HepG2 (cell line): ENCODE measurements at regions not wholly inside any gene's neighbourhood (a gene's known extent, or its start where the extent isn't known, plus 50 kb on each side); places are given as distances from the start of the nearest gene placed in this dataset.

Experiments used
- BRD4 ChIP-seq: sonication (generic); formaldehyde crosslinking; IDR thresholded peaks from 2 replicates; pipeline ENCODE4 v1.4.0; 2020; ENCODE audit warnings: missing genetic modification reagents
- CREB1 ChIP-seq, 2 experiments: fragments of 450-650 bp in 1 of 2; IDR thresholded peaks; 2 replicates each; pipeline ENCODE4 v1.6.1; 2016 to 2017; ENCODE audit warnings: control low read depth in 1 of 2, mild to moderate bottlenecking in 1 of 2, missing compliant biosample characterization in 1 of 2, missing genetic modification characterization in 1 of 2
- KDM3A ChIP-seq: IDR thresholded peaks from 2 replicates; pipeline ENCODE4 v1.6.1; 2018; ENCODE audit warnings: low read depth, missing compliant biosample characterization
- KDM5B ChIP-seq: sonication (generic); formaldehyde crosslinking; IDR thresholded peaks from 2 replicates; pipeline ENCODE4 v1.4.0; 2020; ENCODE audit warnings: missing genetic modification reagents, mild to moderate bottlenecking, borderline replicate concordance
- NFYB ChIP-seq: sonication (generic); formaldehyde crosslinking; IDR thresholded peaks from 2 replicates; pipeline ENCODE4 v1.4.0; 2020; ENCODE audit warnings: missing genetic modification reagents
- SMC3 ChIP-seq: IDR thresholded peaks from 2 replicates; pipeline ENCODE4 v1.6.1; 2011; ENCODE audit warnings: low read length, improper control_type of control experiment
- SP1 ChIP-seq, 2 experiments: fragments of 450-650 bp in 1 of 2; sonication (generic) in 1 of 2; formaldehyde crosslinking in 1 of 2; IDR thresholded peaks; 2 replicates each; pipeline versions ENCODE4 v1.4.0 to v1.6.1; 2016 to 2020; ENCODE audit warnings: missing genetic modification reagents in 1 of 2
- TAF1 ChIP-seq: sonication (generic); formaldehyde crosslinking; IDR thresholded peaks from 2 replicates; pipeline ENCODE4 v1.4.0; 2020; ENCODE audit warnings: missing genetic modification reagents
- TF ChIP-seq, protein P1 (sequence below): sonication (generic); formaldehyde crosslinking; IDR thresholded peaks from 2 replicates; pipeline ENCODE4 v1.4.0; 2020; ENCODE audit warnings: missing genetic modification reagents
- TF ChIP-seq, protein P2 (sequence below): sonication (generic); formaldehyde crosslinking; IDR thresholded peaks from 2 replicates; pipeline ENCODE4 v1.4.0; 2020; ENCODE audit warnings: missing genetic modification reagents
- TF ChIP-seq, protein P3 (sequence below): sonication (generic); formaldehyde crosslinking; IDR thresholded peaks from 2 replicates; pipeline ENCODE4 v1.8.1; 2023; ENCODE audit warnings: missing genetic modification reagents, inconsistent platforms, borderline replicate concordance
- TF ChIP-seq, protein P4 (sequence below): sonication (generic); formaldehyde crosslinking; IDR thresholded peaks from 2 replicates; pipeline ENCODE4 v1.5.0; 2020; ENCODE audit warnings: mild to moderate bottlenecking, missing genetic modification reagents

DNA sequence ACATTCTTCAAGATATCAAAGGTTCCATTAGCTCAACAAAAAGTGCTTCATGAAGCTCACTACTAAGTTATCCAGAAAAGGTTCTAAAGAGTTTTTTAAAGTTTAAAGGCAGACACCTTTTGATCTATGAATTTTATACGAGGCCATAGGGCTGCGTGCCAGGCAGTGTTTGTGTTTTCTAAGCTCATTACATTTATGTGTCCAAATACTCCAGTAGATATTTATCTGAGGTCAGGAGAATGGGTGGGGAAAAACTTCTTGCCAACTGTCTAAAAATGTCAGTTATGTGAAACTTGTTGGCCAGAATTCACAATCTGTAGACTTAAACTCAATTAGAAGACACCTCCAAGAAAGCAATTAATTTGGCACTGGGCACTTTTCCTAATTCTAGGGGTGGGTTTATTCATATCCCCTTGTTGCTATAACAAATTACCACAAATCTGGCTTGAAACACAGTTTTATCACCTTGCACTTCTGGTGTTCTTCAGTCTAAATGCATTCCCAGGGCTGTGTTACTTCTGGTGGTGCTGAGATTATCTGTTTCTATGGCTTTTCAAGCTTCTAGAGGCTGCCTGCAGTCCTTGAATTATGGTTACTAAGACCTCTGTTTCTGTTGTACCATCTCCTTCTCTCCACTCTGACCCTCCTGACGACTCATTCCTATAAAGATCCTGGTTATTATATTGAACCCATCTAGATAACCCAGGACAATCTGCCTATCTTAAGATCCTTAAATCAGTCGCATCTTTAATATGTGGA is 1030.4 kb upstream of the CNTN5 start:
- TF ChIP-seq BRD4 (CRISPR knock-in tag) (no peak), CREB1 (IDR thresholded peaks at IDR 0.05) (no peak), CREB1 (CRISPR knock-in tag; IDR thresholded peaks at IDR 0.05) (no peak), SP1 (IDR thresholded peaks at IDR 0.05) (no peak), SP1 (CRISPR knock-in tag; IDR thresholded peaks at IDR 0.05) (no peak), TAF1 (no peak), KDM5B (CRISPR knock-in tag) (no peak), SMC3 (no peak), NFYB (no peak), KDM3A (CRISPR knock-in tag) (no peak)
- TF ChIP-seq, protein P1, sequence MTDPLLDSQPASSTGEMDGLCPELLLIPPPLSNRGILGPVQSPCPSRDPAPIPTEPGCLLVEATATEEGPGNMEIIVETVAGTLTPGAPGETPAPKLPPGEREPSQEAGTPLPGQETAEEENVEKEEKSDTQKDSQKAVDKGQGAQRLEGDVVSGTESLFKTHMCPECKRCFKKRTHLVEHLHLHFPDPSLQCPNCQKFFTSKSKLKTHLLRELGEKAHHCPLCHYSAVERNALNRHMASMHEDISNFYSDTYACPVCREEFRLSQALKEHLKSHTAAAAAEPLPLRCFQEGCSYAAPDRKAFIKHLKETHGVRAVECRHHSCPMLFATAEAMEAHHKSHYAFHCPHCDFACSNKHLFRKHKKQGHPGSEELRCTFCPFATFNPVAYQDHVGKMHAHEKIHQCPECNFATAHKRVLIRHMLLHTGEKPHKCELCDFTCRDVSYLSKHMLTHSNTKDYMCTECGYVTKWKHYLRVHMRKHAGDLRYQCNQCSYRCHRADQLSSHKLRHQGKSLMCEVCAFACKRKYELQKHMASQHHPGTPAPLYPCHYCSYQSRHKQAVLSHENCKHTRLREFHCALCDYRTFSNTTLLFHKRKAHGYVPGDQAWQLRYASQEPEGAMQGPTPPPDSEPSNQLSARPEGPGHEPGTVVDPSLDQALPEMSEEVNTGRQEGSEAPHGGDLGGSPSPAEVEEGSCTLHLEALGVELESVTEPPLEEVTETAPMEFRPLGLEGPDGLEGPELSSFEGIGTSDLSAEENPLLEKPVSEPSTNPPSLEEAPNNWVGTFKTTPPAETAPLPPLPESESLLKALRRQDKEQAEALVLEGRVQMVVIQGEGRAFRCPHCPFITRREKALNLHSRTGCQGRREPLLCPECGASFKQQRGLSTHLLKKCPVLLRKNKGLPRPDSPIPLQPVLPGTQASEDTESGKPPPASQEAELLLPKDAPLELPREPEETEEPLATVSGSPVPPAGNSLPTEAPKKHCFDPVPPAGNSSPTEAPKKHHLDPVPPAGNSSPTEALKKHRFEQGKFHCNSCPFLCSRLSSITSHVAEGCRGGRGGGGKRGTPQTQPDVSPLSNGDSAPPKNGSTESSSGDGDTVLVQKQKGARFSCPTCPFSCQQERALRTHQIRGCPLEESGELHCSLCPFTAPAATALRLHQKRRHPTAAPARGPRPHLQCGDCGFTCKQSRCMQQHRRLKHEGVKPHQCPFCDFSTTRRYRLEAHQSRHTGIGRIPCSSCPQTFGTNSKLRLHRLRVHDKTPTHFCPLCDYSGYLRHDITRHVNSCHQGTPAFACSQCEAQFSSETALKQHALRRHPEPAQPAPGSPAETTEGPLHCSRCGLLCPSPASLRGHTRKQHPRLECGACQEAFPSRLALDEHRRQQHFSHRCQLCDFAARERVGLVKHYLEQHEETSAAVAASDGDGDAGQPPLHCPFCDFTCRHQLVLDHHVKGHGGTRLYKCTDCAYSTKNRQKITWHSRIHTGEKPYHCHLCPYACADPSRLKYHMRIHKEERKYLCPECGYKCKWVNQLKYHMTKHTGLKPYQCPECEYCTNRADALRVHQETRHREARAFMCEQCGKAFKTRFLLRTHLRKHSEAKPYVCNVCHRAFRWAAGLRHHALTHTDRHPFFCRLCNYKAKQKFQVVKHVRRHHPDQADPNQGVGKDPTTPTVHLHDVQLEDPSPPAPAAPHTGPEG (CRISPR knock-in tag) = no peak
- TF ChIP-seq, protein P2, sequence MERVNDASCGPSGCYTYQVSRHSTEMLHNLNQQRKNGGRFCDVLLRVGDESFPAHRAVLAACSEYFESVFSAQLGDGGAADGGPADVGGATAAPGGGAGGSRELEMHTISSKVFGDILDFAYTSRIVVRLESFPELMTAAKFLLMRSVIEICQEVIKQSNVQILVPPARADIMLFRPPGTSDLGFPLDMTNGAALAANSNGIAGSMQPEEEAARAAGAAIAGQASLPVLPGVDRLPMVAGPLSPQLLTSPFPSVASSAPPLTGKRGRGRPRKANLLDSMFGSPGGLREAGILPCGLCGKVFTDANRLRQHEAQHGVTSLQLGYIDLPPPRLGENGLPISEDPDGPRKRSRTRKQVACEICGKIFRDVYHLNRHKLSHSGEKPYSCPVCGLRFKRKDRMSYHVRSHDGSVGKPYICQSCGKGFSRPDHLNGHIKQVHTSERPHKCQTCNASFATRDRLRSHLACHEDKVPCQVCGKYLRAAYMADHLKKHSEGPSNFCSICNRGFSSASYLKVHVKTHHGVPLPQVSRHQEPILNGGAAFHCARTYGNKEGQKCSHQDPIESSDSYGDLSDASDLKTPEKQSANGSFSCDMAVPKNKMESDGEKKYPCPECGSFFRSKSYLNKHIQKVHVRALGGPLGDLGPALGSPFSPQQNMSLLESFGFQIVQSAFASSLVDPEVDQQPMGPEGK (CRISPR knock-in tag) = no peak
- TF ChIP-seq, protein P3, sequence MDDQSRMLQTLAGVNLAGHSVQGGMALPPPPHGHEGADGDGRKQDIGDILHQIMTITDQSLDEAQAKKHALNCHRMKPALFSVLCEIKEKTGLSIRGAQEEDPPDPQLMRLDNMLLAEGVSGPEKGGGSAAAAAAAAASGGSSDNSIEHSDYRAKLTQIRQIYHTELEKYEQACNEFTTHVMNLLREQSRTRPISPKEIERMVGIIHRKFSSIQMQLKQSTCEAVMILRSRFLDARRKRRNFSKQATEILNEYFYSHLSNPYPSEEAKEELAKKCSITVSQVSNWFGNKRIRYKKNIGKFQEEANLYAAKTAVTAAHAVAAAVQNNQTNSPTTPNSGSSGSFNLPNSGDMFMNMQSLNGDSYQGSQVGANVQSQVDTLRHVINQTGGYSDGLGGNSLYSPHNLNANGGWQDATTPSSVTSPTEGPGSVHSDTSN = no peak
- TF ChIP-seq, protein P4, sequence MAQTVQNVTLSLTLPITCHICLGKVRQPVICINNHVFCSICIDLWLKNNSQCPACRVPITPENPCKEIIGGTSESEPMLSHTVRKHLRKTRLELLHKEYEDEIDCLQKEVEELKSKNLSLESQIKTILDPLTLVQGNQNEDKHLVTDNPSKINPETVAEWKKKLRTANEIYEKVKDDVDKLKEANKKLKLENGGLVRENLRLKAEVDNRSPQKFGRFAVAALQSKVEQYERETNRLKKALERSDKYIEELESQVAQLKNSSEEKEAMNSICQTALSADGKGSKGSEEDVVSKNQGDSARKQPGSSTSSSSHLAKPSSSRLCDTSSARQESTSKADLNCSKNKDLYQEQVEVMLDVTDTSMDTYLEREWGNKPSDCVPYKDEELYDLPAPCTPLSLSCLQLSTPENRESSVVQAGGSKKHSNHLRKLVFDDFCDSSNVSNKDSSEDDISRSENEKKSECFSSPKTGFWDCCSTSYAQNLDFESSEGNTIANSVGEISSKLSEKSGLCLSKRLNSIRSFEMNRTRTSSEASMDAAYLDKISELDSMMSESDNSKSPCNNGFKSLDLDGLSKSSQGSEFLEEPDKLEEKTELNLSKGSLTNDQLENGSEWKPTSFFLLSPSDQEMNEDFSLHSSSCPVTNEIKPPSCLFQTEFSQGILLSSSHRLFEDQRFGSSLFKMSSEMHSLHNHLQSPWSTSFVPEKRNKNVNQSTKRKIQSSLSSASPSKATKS (CRISPR knock-in tag) = no peak
